ENCODE measurements at regions not wholly inside any gene's neighbourhood (a gene's known extent, or its start where the extent isn't known, plus 50 kb on each side); places are given as distances from the start of the nearest gene placed in this dataset.
"Not testable (repeated sequence)": the region's sequence is repeated elsewhere in the genome, so short reads cannot be mapped to it uniquely, and the experiment has no call there.

- TF ChIP-seq POLR2AphosphoS5 (IDR thresholded peaks at IDR 0.05; ENCODE audit: low read depth, low read length) = no peak
- no peak for TF ChIP-seq SPI1 (IDR thresholded peaks at IDR 0.05; ENCODE audit: low read depth, low read length)
- no peak for TF ChIP-seq POLR2A (IDR thresholded peaks at IDR 0.05; ENCODE audit: low read depth, low read length)
- TF ChIP-seq PAX5 (IDR thresholded peaks at IDR 0.05; ENCODE audit: insufficient read depth, low read length, severe bottlenecking) = no peak
- no peak for TF ChIP-seq POU2F2 (IDR thresholded peaks at IDR 0.05; ENCODE audit: low read depth, low read length)
- no peak for TF ChIP-seq TAF1 (IDR thresholded peaks at IDR 0.05; ENCODE audit: low read depth, low read length)
- FAIRE-seq (no peak), DNase-seq (ENCODE audit: insufficient read length, low spot score) (no peak)
Observed at GRCh38 chr7:34425194-34425593, 232.8 kb upstream of the NPSR1 start.

- no peak for FAIRE-seq
- TF ChIP-seq TAF1 (IDR thresholded peaks at IDR 0.05; ENCODE audit: low read depth, low read length) = no peak
- no peak for TF ChIP-seq PAX5 (IDR thresholded peaks at IDR 0.05; ENCODE audit: insufficient read depth, low read length, severe bottlenecking)
- TF ChIP-seq SPI1 (IDR thresholded peaks at IDR 0.05; ENCODE audit: low read depth, low read length) = no peak
- TF ChIP-seq POLR2A (IDR thresholded peaks at IDR 0.05; ENCODE audit: low read depth, low read length) = no peak
- no peak for TF ChIP-seq POU2F2 (IDR thresholded peaks at IDR 0.05; ENCODE audit: low read depth, low read length)
- no peak for TF ChIP-seq POLR2AphosphoS5 (IDR thresholded peaks at IDR 0.05; ENCODE audit: low read depth, low read length)
- DNase-seq (ENCODE audit: insufficient read length, low spot score) = no peak
Observed at GRCh38 chr7:34425631-34426384, 232.2 kb upstream of the NPSR1 start.

GRCh38 chr7:34430456-34430855 lies 227.6 kb upstream of the NPSR1 start:
- DNase-seq (ENCODE audit: insufficient read length, low spot score) = peak; percentile 1
- FAIRE-seq = no peak
- TF ChIP-seq POU2F2 (IDR thresholded peaks at IDR 0.05; ENCODE audit: low read depth, low read length) (no peak), POLR2AphosphoS5 (IDR thresholded peaks at IDR 0.05; ENCODE audit: low read depth, low read length) (no peak), TAF1 (IDR thresholded peaks at IDR 0.05; ENCODE audit: low read depth, low read length) (no peak), POLR2A (IDR thresholded peaks at IDR 0.05; ENCODE audit: low read depth, low read length) (no peak), SPI1 (IDR thresholded peaks at IDR 0.05; ENCODE audit: low read depth, low read length) (no peak), PAX5 (IDR thresholded peaks at IDR 0.05; ENCODE audit: insufficient read depth, low read length, severe bottlenecking) (no peak)

DNA sequence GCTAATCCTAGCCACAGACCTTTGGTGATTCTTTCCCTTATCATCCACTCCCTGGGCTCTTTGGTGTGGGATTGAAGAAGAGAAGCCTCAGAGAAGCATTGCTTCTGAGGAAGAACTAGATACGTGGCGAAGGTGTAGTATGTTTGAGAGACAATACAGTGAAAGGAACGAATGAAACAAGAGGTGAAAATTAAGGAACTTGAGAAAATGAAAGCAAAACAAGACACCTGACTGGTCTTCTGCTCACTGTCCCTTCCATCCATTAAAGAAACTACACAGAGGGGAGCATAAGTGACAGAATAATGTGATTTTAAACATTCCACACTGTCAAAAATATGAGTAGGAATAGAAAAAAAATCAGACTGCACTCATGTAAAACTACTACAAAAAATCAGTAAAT lies 219.6 kb upstream of the NPSR1 start:
- DNase-seq (ENCODE audit: insufficient read length, low spot score) = no peak
- TF ChIP-seq PAX5 (IDR thresholded peaks at IDR 0.05; ENCODE audit: insufficient read depth, low read length, severe bottlenecking) = no peak
- TF ChIP-seq SPI1 (IDR thresholded peaks at IDR 0.05; ENCODE audit: low read depth, low read length) = no peak
- no peak for TF ChIP-seq POLR2AphosphoS5 (IDR thresholded peaks at IDR 0.05; ENCODE audit: low read depth, low read length)
- TF ChIP-seq POU2F2 (IDR thresholded peaks at IDR 0.05; ENCODE audit: low read depth, low read length) = no peak
- no peak for TF ChIP-seq TAF1 (IDR thresholded peaks at IDR 0.05; ENCODE audit: low read depth, low read length)
- no peak for TF ChIP-seq POLR2A (IDR thresholded peaks at IDR 0.05; ENCODE audit: low read depth, low read length)
- no peak for FAIRE-seq

GRCh38 chr7:34445653-34446052 lies 212.4 kb upstream of the NPSR1 start:
- no peak for DNase-seq (ENCODE audit: insufficient read length, low spot score)
- no peak for FAIRE-seq
- no peak for TF ChIP-seq PAX5 (IDR thresholded peaks at IDR 0.05; ENCODE audit: insufficient read depth, low read length, severe bottlenecking)
- no peak for TF ChIP-seq POLR2AphosphoS5 (IDR thresholded peaks at IDR 0.05; ENCODE audit: low read depth, low read length)
- TF ChIP-seq TAF1 (IDR thresholded peaks at IDR 0.05; ENCODE audit: low read depth, low read length) = no peak
- TF ChIP-seq SPI1 (IDR thresholded peaks at IDR 0.05; ENCODE audit: low read depth, low read length) = no peak

DNA sequence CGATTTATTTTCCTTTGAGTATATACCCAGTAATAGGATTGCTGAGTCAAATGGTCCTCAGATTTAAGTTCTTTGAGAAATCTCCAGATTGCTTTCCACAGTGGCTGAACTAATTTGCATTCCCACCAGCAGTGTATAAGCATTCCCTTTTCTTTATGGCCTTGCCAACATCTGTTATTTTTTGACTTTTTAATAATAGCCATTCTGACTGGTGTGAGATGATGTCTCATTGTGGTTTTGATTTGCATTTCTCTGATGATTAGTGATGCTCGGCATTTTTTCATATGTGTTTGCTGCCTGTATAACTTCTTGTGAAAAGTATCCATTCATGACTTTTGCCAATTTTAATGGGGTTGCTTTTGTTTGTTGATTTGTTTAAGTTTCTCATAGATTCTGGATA lies 209.5 kb upstream of the NPSR1 start:
- DNase-seq (ENCODE audit: insufficient read length, low spot score); FAIRE-seq: not testable (repeated sequence)

DNA sequence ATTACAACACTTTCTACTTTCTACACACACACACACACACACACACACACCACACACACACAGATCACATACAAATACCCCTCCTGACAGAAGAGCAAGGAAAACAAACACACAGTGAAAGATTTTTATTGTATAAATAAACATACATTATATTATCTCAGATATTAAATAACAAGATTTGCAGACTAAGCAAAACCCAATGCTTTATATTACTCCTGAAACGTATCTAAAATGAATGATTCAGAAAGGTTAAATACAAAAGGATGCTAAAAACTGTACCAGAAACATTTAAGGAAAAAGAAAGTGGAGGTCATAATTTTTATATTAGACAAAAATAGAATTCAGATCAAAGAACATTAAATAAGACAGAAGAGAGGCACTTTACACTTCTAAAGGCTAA lies 208.3 kb upstream of the NPSR1 start:
- DNase-seq (ENCODE audit: insufficient read length, low spot score) = no peak
- no peak for FAIRE-seq
- TF ChIP-seq POLR2AphosphoS5 (IDR thresholded peaks at IDR 0.05; ENCODE audit: low read depth, low read length) (no peak), PAX5 (IDR thresholded peaks at IDR 0.05; ENCODE audit: insufficient read depth, low read length, severe bottlenecking) (no peak), POU2F2 (IDR thresholded peaks at IDR 0.05; ENCODE audit: low read depth, low read length) (no peak), SPI1 (IDR thresholded peaks at IDR 0.05; ENCODE audit: low read depth, low read length) (no peak)

DNA sequence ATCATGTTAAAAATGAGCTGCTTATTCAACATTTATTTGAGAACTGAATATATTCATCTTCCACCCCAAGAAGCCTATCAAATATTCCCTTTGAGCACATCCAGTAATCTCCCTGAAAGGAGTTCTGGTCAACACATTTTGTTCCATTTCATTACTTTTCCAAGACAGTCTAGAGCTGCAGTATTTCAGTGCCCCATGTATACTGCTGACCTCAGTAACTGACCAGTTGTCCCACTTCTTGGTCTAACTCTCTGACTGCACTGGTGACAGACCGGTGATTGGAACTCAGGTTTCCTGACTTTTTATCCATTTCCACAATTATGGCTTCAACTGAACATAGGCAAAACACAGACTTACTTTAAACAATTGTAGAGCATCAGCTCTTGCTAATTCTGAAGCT lies 206.8 kb upstream of the NPSR1 start:
- FAIRE-seq (no peak), DNase-seq (ENCODE audit: insufficient read length, low spot score) (no peak)
- TF ChIP-seq POLR2A (IDR thresholded peaks at IDR 0.05; ENCODE audit: low read depth, low read length) (no peak), SPI1 (IDR thresholded peaks at IDR 0.05; ENCODE audit: low read depth, low read length) (no peak), POLR2AphosphoS5 (IDR thresholded peaks at IDR 0.05; ENCODE audit: low read depth, low read length) (no peak), PAX5 (IDR thresholded peaks at IDR 0.05; ENCODE audit: insufficient read depth, low read length, severe bottlenecking) (no peak), POU2F2 (IDR thresholded peaks at IDR 0.05; ENCODE audit: low read depth, low read length) (no peak), TAF1 (IDR thresholded peaks at IDR 0.05; ENCODE audit: low read depth, low read length) (no peak)

DNA sequence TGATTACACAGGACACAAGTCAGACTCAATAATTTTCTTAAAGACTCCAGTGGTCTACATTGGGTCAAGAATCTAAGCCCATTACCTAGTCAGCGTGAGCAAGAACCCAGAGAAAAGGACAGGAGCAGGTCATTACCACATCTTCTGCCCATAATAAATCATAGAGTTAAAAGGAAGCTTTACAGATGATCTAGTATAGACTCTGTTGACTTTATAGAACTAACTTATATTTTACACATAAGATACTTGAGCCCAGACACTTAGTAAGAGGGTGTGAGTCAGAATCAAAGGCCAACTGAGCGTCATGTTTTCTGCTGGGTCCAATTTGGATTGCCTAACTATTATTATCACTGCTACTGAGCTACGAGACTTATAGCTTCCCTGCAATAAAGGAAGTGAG lies 206.1 kb upstream of the NPSR1 start:
- DNase-seq (ENCODE audit: insufficient read length, low spot score) (no peak), FAIRE-seq (no peak)
- TF ChIP-seq POLR2AphosphoS5 (IDR thresholded peaks at IDR 0.05; ENCODE audit: low read depth, low read length) (no peak), POLR2A (IDR thresholded peaks at IDR 0.05; ENCODE audit: low read depth, low read length) (no peak), PAX5 (IDR thresholded peaks at IDR 0.05; ENCODE audit: insufficient read depth, low read length, severe bottlenecking) (no peak), SPI1 (IDR thresholded peaks at IDR 0.05; ENCODE audit: low read depth, low read length) (no peak), TAF1 (IDR thresholded peaks at IDR 0.05; ENCODE audit: low read depth, low read length) (no peak), POU2F2 (IDR thresholded peaks at IDR 0.05; ENCODE audit: low read depth, low read length) (no peak)

GRCh38 chr7:34452363-34452762 lies 205.7 kb upstream of the NPSR1 start:
- FAIRE-seq (no peak), DNase-seq (ENCODE audit: insufficient read length, low spot score) (no peak)
- TF ChIP-seq PAX5 (IDR thresholded peaks at IDR 0.05; ENCODE audit: insufficient read depth, low read length, severe bottlenecking) (no peak), TAF1 (IDR thresholded peaks at IDR 0.05; ENCODE audit: low read depth, low read length) (no peak), POLR2AphosphoS5 (IDR thresholded peaks at IDR 0.05; ENCODE audit: low read depth, low read length) (no peak), POU2F2 (IDR thresholded peaks at IDR 0.05; ENCODE audit: low read depth, low read length) (no peak), POLR2A (IDR thresholded peaks at IDR 0.05; ENCODE audit: low read depth, low read length) (no peak), SPI1 (IDR thresholded peaks at IDR 0.05; ENCODE audit: low read depth, low read length) (no peak)
